Activated CD4-positive, alpha-beta T cell treated with anti-CD3 and anti-CD28 coated beads, Interleukin-2, amount 10 ng/mL, durations not matched to agents 7 days and 5 days (primary cell): ENCODE measurements at regions not wholly inside any gene's neighbourhood (a gene's known extent, or its start where the extent isn't known, plus 50 kb on each side); places are given as distances from the start of the nearest gene placed in this dataset.

Source experiments
- CTCF ChIA-PET: fragments of 350-600 bp; sonication (Branson Sonifier 250); formaldehyde crosslinking; loops from one replicate; lab custom pipeline; 2021; ENCODE audit warnings: antibody characterized with exemption; lab: Charles Lee
- POLR2A ChIA-PET: fragments of 350-600 bp; sonication (Branson Sonifier 250); formaldehyde crosslinking; loops from one replicate; lab custom pipeline; 2021; ENCODE audit warnings: antibody characterized with exemption; lab: Charles Lee
- DNase-seq: peaks from one replicate; pipeline ENCODE4 v3.0.0-alpha.2; 2020
- H3K27ac Mint-ChIP-seq: one replicate; pipeline ENCODE4 v1.8.0; 2021; ENCODE audit warnings: mild to moderate bottlenecking, moderate library complexity, mixed read lengths
- H3K27me3 Mint-ChIP-seq: one replicate; pipeline ENCODE4 v1.8.0; 2021; ENCODE audit warnings: mixed read lengths
- H3K36me3 Mint-ChIP-seq: one replicate; pipeline ENCODE4 v1.8.0; 2021; ENCODE audit warnings: low read depth, mixed read lengths
- H3K4me1 Mint-ChIP-seq: one replicate; pipeline ENCODE4 v1.8.0; 2021; ENCODE audit warnings: mixed read lengths
- H3K4me3 Mint-ChIP-seq: one replicate; pipeline ENCODE4 v1.8.0; 2021; ENCODE audit warnings: mild to moderate bottlenecking, moderate library complexity, mixed read lengths
- H3K9me3 Mint-ChIP-seq: one replicate; pipeline ENCODE4 v1.8.0; 2021; ENCODE audit warnings: mixed read lengths

DNA sequence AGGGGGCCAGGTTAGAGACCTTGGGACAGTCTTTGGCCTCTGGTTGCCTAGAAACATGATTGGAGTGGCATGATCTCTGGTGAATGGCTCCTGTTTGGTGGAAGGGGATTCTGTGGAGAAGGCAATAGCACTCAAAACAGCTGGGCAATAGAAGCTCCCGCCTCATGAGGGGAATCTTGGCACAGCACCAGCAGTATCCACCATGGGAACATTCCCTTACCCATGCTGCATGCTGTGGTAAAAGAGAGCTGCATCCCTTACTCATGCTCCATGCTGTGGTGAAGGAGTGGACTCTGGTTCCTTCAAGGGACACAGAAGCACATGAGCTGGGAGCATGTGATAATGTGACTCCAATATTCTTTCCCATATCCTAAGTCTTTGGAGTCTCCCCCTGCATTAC is 160.6 kb downstream of the PJA2 start:
- ChIA-PET CTCF (no interaction called here), POLR2A (no interaction called here)
- H3K4me3 Mint-ChIP-seq: no peak overlapping the region
- no peaks in the 10 kb centered on the region for H3K4me1 Mint-ChIP-seq
- no peaks in the 10 kb centered on the region for H3K36me3 Mint-ChIP-seq
- H3K27me3 Mint-ChIP-seq: peaks cover 6% of the 10 kb centered on the region
- DNase-seq: no peak
- no peak overlapping the region for H3K27ac Mint-ChIP-seq
- peaks cover 11% of the 10 kb centered on the region for H3K9me3 Mint-ChIP-seq

GRCh38 chr5:109247986-109248385 is 161.8 kb downstream of the PJA2 start:
- ChIA-PET POLR2A (no interaction called here), CTCF (no interaction called here)
- no peak for DNase-seq
- no peaks in the 10 kb centered on the region for H3K36me3 Mint-ChIP-seq
- no peak overlapping the region for H3K27ac Mint-ChIP-seq
- H3K4me1 Mint-ChIP-seq: no peaks in the 10 kb centered on the region
- no peak overlapping the region for H3K4me3 Mint-ChIP-seq
- peaks cover 11% of the 10 kb centered on the region for H3K9me3 Mint-ChIP-seq
- H3K27me3 Mint-ChIP-seq: peaks cover 7% of the 10 kb centered on the region

DNA sequence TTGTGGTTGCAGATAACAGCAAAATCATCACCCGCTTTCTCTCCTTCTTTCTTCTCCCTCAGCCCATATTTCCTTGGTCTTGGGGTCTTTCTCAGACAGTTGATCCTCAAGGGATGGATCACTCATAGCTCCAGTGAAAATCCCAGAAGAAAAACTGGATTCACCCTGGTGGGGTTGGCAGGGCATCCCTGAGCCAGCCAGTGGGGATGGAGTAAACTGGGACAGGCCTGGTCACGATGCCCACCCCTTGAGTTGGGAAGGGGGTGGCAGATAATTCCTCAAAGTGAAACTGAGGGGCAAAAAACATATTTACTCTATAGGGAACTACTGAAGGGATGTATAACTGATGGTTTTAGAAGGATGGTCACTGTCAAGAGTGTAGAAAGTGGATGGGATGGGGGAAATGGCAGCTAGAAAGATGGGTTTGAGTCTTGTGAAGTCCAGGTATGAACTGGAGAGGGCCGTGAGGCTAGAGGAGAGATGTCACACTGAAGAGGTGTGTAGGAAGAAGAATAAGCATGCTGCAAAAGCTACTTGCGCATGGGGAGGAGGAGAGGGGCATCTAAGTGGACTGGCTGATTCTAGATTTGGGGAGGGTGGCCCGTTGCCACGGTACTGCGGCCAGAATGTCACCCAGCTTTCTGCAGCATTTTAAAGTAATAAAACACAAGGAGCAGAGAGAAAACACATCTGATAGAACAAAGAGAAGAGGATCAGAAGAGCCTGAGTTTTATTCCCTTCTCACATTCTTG is 162.8 kb downstream of the PJA2 start:
- ChIA-PET CTCF (no interaction called here), POLR2A (no interaction called here)
- H3K27ac Mint-ChIP-seq: no peak overlapping the region
- no peak overlapping the region for H3K4me3 Mint-ChIP-seq
- peaks cover 4% of the 10 kb centered on the region for H3K4me1 Mint-ChIP-seq
- DNase-seq: no peak
- H3K36me3 Mint-ChIP-seq: no peaks in the 10 kb centered on the region
- peaks cover 11% of the 10 kb centered on the region for H3K9me3 Mint-ChIP-seq
- H3K27me3 Mint-ChIP-seq: peaks cover 7% of the 10 kb centered on the region
